Smooth muscle cell (in vitro differentiated cells): ENCODE measurements at regions not wholly inside any gene's neighbourhood (a gene's known extent, or its start where the extent isn't known, plus 50 kb on each side); places are given as distances from the start of the nearest gene placed in this dataset.
A peak's percentile ranks its signal among the peaks of the same experiment; 100 is the strongest.

ENCODE experiments used
- DNase-seq: peaks from one replicate; lab custom pipeline; 2025; ENCODE audit not compliant: unreplicated experiment; lab: John Stamatoyannopoulos, UW
- H2AFZ ChIP-seq: fragments of 200-600 bp; sonication (generic); 2 replicates; pipeline ENCODE4 v1.6.0; 2016; ENCODE audit warnings: antibody characterized with exemption, low read depth, mild to moderate bottlenecking
- H3F3A ChIP-seq: fragments of 200-600 bp; sonication (generic); 2 replicates; pipeline ENCODE4 v1.6.0; 2017; ENCODE audit warnings: antibody characterized with exemption, low read depth
- H3K27ac ChIP-seq: fragments of 200-600 bp; sonication (generic); 2 replicates; pipeline ENCODE4 v1.5.1; 2016; ENCODE audit warnings: low read depth, mild to moderate bottlenecking
- H3K27me3 ChIP-seq: fragments of 200-600 bp; sonication (generic); 2 replicates; pipeline ENCODE4 v1.6.1; 2016; ENCODE audit warnings: low read depth, mild to moderate bottlenecking
- H3K36me3 ChIP-seq: fragments of 200-600 bp; sonication (generic); 2 replicates; pipeline ENCODE4 v1.5.1; 2016; ENCODE audit warnings: low read depth
- H3K4me1 ChIP-seq: fragments of 200-600 bp; sonication (generic); 2 replicates; pipeline ENCODE4 v1.5.1; 2016; ENCODE audit warnings: low read depth
- H3K4me2 ChIP-seq: fragments of 200-600 bp; sonication (generic); 2 replicates; pipeline ENCODE4 v1.6.0; 2016; ENCODE audit warnings: mild to moderate bottlenecking
- H3K4me3 ChIP-seq: fragments of 200-600 bp; sonication (generic); 2 replicates; pipeline ENCODE4 v1.5.1; 2016; ENCODE audit warnings: mild to moderate bottlenecking
- H3K79me2 ChIP-seq: fragments of 200-600 bp; sonication (generic); 2 replicates; pipeline ENCODE4 v1.6.0; 2016; ENCODE audit warnings: low read depth, mild to moderate bottlenecking
- H3K9ac ChIP-seq: fragments of 200-600 bp; sonication (generic); 2 replicates; pipeline ENCODE4 v1.6.0; 2016; ENCODE audit warnings: low read depth
- H3K9me3 ChIP-seq: fragments of 200-600 bp; sonication (generic); replicated peaks from 2 replicates; pipeline ENCODE4 v1.5.1; 2016; ENCODE audit warnings: low read depth
- H4K20me1 ChIP-seq: fragments of 200-600 bp; sonication (generic); 2 replicates; pipeline ENCODE4 v1.6.0; 2016; ENCODE audit warnings: low read depth
- WGBS: methylation state at CpG from one replicate; pipeline ENCODE4 v1.1.7; 2016; ENCODE audit warnings: low lambda C conversion rate; 5-methylcytosine and 5-hydroxymethylcytosine counted together
- TF ChIP-seq, protein P1 (sequence below): fragments of 200-600 bp; sonication (generic); IDR thresholded peaks from 2 replicates; pipeline ENCODE4 v1.5.1; 2017; ENCODE audit warnings: borderline replicate concordance, mild to moderate bottlenecking, antibody characterized with exemption; ENCODE audit not compliant: insufficient read depth, poor library complexity, severe bottlenecking

DNA sequence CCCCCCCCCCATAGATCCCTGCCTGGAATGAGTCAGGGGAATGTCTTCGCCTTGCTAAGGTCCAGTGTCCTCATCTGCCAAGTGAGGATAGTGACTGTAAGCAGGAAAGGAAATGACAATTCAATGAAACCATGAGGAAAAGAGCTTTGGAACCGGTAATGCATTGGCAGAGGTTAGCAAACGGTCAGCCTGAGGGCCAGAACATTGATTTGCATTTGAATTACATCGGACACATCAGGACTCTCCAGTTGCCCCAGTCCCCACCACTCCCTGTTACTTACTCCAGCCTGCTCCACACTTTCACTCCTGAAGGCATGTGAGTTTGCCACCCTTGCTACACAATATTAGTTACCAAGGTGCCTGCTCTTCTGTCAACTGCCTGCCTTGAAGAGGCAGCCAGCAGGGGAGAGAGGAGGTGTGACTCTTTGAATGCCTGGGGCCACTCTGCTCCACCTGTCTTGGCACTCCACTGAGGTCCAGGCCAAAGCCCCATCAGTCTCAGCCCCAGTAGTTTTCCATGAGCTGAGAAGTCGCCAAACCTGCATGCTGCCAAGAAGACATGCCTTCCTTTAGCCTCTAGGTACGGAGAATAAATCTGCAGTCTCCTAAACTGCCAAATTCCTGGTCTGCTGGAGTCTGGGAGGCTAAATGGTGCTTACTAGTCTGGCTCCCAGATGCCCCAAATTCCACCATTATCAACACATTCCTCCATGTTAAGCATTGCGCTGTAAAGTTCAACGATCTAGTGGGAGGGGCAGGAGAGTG lies 191.7 kb upstream of the TLE3 start:
- Histone ChIP-seq H3K79me2 (no peaks in the 10 kb centered on the region), H3K36me3 (no peaks in the 10 kb centered on the region), H3K4me1 (no peaks in the 10 kb centered on the region), H3K27ac (no peak overlapping the region), H4K20me1 (no peaks in the 10 kb centered on the region), H3K9me3 (no peaks in the 10 kb centered on the region), H3F3A (peaks cover 22% of the 10 kb centered on the region), H3K4me3 (no peak overlapping the region), H3K9ac (no peak overlapping the region), H2AFZ (peak overlapping the region; percentile 39), H3K27me3 (no peaks in the 10 kb centered on the region), H3K4me2 (peak overlapping the region; percentile 50)
- 23% methylated on average over 8 of the region's 8 CpGs for WGBS
- TF ChIP-seq, protein P1, sequence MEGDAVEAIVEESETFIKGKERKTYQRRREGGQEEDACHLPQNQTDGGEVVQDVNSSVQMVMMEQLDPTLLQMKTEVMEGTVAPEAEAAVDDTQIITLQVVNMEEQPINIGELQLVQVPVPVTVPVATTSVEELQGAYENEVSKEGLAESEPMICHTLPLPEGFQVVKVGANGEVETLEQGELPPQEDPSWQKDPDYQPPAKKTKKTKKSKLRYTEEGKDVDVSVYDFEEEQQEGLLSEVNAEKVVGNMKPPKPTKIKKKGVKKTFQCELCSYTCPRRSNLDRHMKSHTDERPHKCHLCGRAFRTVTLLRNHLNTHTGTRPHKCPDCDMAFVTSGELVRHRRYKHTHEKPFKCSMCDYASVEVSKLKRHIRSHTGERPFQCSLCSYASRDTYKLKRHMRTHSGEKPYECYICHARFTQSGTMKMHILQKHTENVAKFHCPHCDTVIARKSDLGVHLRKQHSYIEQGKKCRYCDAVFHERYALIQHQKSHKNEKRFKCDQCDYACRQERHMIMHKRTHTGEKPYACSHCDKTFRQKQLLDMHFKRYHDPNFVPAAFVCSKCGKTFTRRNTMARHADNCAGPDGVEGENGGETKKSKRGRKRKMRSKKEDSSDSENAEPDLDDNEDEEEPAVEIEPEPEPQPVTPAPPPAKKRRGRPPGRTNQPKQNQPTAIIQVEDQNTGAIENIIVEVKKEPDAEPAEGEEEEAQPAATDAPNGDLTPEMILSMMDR: no peak
- no peak for DNase-seq

- Histone ChIP-seq H2AFZ (no peak overlapping the region), H3K9ac (no peak overlapping the region), H3K4me2 (peak overlapping the region; percentile 7), H3F3A (peaks cover 5% of the 10 kb centered on the region), H3K27ac (no peak overlapping the region), H3K4me1 (no peaks in the 10 kb centered on the region), H3K4me3 (no peak overlapping the region), H3K79me2 (no peaks in the 10 kb centered on the region), H4K20me1 (no peaks in the 10 kb centered on the region), H3K36me3 (no peaks in the 10 kb centered on the region), H3K27me3 (no peaks in the 10 kb centered on the region), H3K9me3 (no peaks in the 10 kb centered on the region)
- TF ChIP-seq, protein P1: no peak
- 46% methylated on average over 5 of the region's 5 CpGs for WGBS
- DNase-seq: no peak
These were observed 188.5 kb upstream of the TLE3 start for GRCh38 chr15:70286113-70286806.

GRCh38 chr15:70284438-70285214 lies 186.9 kb upstream of the TLE3 start:
- Histone ChIP-seq H3K27ac (no peak overlapping the region), H3K79me2 (no peaks in the 10 kb centered on the region), H3K36me3 (no peaks in the 10 kb centered on the region), H3K4me2 (no peak overlapping the region), H2AFZ (no peak overlapping the region), H3K9me3 (no peaks in the 10 kb centered on the region), H3K27me3 (no peaks in the 10 kb centered on the region), H3F3A (peaks cover 5% of the 10 kb centered on the region), H4K20me1 (no peaks in the 10 kb centered on the region), H3K9ac (no peak overlapping the region), H3K4me1 (no peaks in the 10 kb centered on the region), H3K4me3 (no peak overlapping the region)
- TF ChIP-seq, protein P1: no peak
- 97% methylated on average over 9 of the region's 9 CpGs for WGBS
- DNase-seq: no peak
